OCI-LY3 (cell line): ENCODE measurements at regions not wholly inside any gene's neighbourhood (a gene's known extent, or its start where the extent isn't known, plus 50 kb on each side); places are given as distances from the start of the nearest gene placed in this dataset.

Source experiments
- CTCF ChIP-seq: fragments of 200-600, 300-600 bp; sonication (generic); IDR thresholded peaks from 2 replicates; pipeline ENCODE4 v1.5.1; 2014; ENCODE audit warnings: antibody characterized with exemption, low read length, low read depth
- EZH2phosphoT487 ChIP-seq: fragments of 200-600 bp; shearing (Covaris generic); IDR thresholded peaks from 2 replicates; pipeline ENCODE4 v1.6.1; 2018; ENCODE audit warnings: antibody characterized with exemption, mixed run types, low read depth

DNA sequence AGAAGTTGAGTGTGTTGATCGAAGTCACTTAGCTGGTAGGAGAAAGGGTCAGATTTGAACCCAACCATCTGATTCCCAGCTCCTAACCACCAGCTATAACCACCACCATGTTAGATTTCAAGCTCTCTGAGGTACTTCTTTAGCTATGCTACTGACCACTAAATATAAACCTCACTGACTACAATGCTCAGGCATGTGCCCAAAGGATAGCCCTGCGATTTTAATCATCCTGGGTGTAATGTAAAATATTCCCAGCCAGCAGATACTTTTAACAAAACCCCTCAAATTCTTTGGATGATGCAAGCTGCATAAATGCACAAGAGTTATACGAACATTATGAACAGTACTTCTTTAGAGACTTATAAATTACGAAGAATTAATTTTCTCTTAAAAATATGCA is 115.2 kb upstream of the TSC22D2 start:
- TF ChIP-seq EZH2phosphoT487: no peak
- no peak for TF ChIP-seq CTCF
